Right atrium auricular region (tissue), 2 donors: ENCODE measurements at regions not wholly inside any gene's neighbourhood (a gene's known extent, or its start where the extent isn't known, plus 50 kb on each side); places are given as distances from the start of the nearest gene placed in this dataset.

Experiments
- DNase-seq: peaks from one replicate; pipeline ENCODE4 v3.0.0-alpha.2; 2019; ENCODE audit warnings: low spot score
- H3K27ac ChIP-seq, 2 donors: fragments of 200-600 bp; sonication (generic); 1 replicate in 1 of 2; 2 replicates in 1 of 2; pipeline ENCODE4 v1.5.1; 2016 to 2019
- H3K27me3 ChIP-seq, 2 donors: fragments of 200-600 bp; sonication (generic); one replicate each; pipeline versions ENCODE4 v1.5.1 to v1.6.0; 2017 to 2019
- H3K36me3 ChIP-seq: fragments of 200-600 bp; sonication (generic); one replicate; pipeline ENCODE4 v1.5.1; 2016
- H3K4me1 ChIP-seq, 2 donors: fragments of 200-600 bp; sonication (generic); one replicate each; pipeline versions ENCODE4 v1.5.1 to v1.6.0; 2017 to 2019
- H3K4me3 ChIP-seq, 2 donors: fragments of 200-600 bp; sonication (generic); 1 replicate in 1 of 2; 2 replicates in 1 of 2; pipeline ENCODE4 v1.5.1; 2017 to 2019; ENCODE audit warnings: mild to moderate bottlenecking in 1 of 2, moderate library complexity in 1 of 2
- H3K9me3 ChIP-seq, 2 donors: fragments of 200-600 bp; sonication (generic); one replicate each; pipeline ENCODE4 v1.5.1; 2019
- TF ChIP-seq, protein P1 (sequence below), 2 donors: fragments of 200-600 bp; sonication (generic); IDR thresholded peaks; one replicate each; pipeline ENCODE4 v1.5.1; 2019; ENCODE audit warnings: antibody characterized with exemption in 2 of 2

DNA sequence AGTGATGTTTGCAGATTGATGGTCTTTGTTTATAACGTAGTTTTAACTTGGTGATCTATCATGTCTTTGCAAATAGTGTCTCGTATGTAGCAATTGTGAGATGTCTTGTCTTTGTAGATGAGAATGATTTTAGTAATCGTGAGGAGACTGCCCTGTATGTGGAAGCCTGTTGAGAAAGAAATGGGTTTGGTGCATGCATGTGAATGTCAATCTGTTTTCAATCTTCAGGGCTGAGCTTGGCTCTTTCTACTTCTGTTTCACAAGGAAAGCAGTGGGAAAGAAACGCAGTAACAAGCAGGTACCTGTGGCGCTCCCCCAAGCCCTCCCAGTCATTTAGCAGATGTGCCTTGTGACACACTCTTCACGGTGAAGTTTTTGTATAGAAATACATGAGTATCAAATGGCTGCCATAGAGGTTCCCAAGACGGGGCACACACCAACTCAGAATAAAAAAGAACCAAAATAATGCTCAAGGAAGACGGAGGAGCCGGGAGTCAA, 342.8 kb upstream of the DDHD1 start:
- Histone ChIP-seq H3K4me1 (no peaks in the 10 kb centered on the region), H3K27me3 (no peaks in the 10 kb centered on the region), H3K9me3 (no peaks in the 10 kb centered on the region), H3K27ac (no peak overlapping the region), H3K36me3 (no peaks in the 10 kb centered on the region), H3K4me3 (no peak overlapping the region)
- TF ChIP-seq, protein P1, sequence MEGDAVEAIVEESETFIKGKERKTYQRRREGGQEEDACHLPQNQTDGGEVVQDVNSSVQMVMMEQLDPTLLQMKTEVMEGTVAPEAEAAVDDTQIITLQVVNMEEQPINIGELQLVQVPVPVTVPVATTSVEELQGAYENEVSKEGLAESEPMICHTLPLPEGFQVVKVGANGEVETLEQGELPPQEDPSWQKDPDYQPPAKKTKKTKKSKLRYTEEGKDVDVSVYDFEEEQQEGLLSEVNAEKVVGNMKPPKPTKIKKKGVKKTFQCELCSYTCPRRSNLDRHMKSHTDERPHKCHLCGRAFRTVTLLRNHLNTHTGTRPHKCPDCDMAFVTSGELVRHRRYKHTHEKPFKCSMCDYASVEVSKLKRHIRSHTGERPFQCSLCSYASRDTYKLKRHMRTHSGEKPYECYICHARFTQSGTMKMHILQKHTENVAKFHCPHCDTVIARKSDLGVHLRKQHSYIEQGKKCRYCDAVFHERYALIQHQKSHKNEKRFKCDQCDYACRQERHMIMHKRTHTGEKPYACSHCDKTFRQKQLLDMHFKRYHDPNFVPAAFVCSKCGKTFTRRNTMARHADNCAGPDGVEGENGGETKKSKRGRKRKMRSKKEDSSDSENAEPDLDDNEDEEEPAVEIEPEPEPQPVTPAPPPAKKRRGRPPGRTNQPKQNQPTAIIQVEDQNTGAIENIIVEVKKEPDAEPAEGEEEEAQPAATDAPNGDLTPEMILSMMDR (IDR thresholded peaks at IDR 0.05), result no peak
- DNase-seq, result no peak

DNA sequence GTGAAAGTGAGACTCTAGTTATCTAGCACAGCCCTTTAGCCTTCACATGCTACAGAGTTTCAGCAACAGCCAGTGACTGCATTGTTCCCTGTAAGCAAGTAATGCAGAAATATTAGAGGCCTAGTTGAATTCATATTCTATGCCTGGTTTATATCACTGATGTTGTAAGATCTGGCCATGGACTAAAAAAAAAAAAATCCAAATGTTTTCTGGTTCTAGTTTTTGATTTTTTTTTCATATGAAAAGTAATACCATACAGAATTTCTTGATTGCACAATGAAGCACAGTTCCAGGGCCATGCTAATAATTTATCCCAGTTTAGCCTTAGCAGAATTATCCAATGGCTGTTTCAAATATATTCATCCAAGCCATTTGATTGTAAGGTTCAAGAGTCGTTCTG, 341.5 kb upstream of the DDHD1 start:
- no peak overlapping the region for H3K4me3 ChIP-seq
- H3K27me3 ChIP-seq, result no peaks in the 10 kb centered on the region
- no peak for DNase-seq
- H3K9me3 ChIP-seq, result no peaks in the 10 kb centered on the region
- no peak overlapping the region for H3K27ac ChIP-seq
- TF ChIP-seq, protein P1 (IDR thresholded peaks at IDR 0.05), result no peak
- no peaks in the 10 kb centered on the region for H3K36me3 ChIP-seq
- no peaks in the 10 kb centered on the region for H3K4me1 ChIP-seq

DNA sequence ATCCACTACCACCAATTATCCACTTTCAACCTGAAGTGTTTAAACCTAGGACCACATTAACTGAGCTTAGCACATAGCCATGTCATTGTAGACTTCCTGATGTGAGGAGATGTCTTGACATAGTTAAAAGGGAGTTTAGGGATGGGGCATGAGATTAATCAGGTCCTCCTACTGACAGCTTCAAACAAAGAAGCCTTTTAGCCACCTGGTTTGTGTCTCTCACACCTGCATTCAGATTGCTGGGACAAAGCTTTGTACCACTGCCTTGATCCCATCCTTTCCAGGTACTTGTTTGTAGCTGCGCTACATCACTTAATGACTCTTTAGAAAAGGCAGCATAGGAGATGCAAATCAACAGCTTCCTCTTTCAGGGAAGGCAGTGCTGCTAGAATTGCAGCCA, 340.7 kb upstream of the DDHD1 start:
- no peak overlapping the region for H3K27ac ChIP-seq
- no peaks in the 10 kb centered on the region for H3K9me3 ChIP-seq
- H3K27me3 ChIP-seq, result no peaks in the 10 kb centered on the region
- TF ChIP-seq, protein P1 (IDR thresholded peaks at IDR 0.05), result no peak
- no peaks in the 10 kb centered on the region for H3K4me1 ChIP-seq
- no peak for DNase-seq
- H3K4me3 ChIP-seq, result no peak overlapping the region
- H3K36me3 ChIP-seq, result no peaks in the 10 kb centered on the region

DNA sequence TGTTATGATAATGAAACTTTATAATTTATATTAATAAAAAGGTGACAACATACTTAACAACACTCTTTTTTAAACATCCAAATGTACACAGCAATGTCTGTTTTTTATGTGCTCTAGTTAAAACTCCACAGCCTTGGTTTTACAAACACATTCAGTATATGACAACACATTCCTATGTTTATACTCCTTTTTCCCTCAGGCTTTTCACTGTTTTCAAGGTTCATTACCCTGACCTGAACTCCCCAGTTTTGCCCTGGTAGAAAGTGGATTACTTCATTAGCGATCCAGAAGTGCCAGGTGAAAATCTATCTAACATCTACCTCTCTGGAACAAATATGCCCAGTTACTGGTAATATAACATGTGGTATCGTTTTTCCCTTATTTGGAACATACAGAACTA, 340.2 kb upstream of the DDHD1 start:
- Histone ChIP-seq H3K9me3 (no peaks in the 10 kb centered on the region), H3K27me3 (no peaks in the 10 kb centered on the region), H3K27ac (no peak overlapping the region), H3K4me1 (no peaks in the 10 kb centered on the region), H3K36me3 (no peaks in the 10 kb centered on the region), H3K4me3 (no peak overlapping the region)
- TF ChIP-seq, protein P1 (IDR thresholded peaks at IDR 0.05), result no peak
- DNase-seq, result no peak

DNA sequence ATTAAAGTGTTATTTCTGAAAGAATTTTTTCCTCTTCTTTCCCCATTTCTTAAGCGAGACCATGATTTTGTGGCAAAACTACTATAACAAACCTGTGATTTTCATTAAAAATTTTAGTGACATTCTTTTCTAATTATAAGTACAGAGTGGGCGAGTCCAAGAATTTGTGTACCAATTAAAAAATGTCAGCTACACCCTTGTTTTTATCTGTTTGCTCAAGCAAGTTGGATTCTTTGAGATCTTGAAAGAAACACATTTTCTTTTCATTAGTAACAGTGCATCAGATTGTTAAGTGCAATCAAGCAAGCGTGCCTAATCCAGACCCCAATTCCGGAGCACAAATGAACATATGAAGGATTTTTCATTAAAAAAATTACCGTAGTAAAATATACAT, 338.8 kb upstream of the DDHD1 start:
- H3K4me3 ChIP-seq, result no peak overlapping the region
- H3K27me3 ChIP-seq, result no peaks in the 10 kb centered on the region
- no peak for DNase-seq
- H3K27ac ChIP-seq, result no peak overlapping the region
- H3K4me1 ChIP-seq, result no peaks in the 10 kb centered on the region
- no peaks in the 10 kb centered on the region for H3K36me3 ChIP-seq
- no peaks in the 10 kb centered on the region for H3K9me3 ChIP-seq
- TF ChIP-seq, protein P1 (IDR thresholded peaks at IDR 0.05), result no peak

DNA sequence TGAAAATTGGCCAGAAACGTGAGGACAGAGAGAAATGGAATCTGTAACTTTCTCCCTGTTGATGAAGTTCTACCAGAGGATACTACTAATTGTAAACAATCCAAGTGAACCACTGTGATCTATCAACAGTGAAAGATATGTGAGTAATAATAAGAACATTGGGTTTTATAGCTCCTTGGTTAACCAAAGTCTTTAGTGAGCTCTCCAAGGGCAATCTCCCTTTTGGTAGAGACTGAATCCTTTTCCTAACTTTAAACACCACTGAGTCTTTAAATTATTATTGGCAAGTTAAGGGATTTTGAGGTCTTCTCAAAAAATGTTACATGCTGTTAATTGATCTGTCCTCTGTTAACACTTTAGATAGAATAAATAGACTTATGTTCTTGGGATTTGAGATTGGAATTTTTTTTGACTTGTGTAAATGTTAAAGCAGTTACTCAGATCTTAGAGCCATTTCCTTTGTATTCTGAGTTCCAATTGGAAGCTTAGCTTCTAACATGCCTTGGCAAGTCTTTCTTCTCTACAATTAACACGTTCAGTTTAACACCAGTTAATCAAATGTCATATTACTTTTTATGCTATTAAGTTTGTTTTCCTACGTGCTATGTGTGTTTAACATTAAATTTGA, 338.2 kb upstream of the DDHD1 start:
- Histone ChIP-seq H3K36me3 (no peaks in the 10 kb centered on the region), H3K4me1 (no peaks in the 10 kb centered on the region), H3K27ac (no peak overlapping the region), H3K27me3 (no peaks in the 10 kb centered on the region), H3K9me3 (no peaks in the 10 kb centered on the region), H3K4me3 (no peak overlapping the region)
- TF ChIP-seq, protein P1 (IDR thresholded peaks at IDR 0.05), result no peak
- no peak for DNase-seq
